HG03108 (cell line): ENCODE measurements at regions not wholly inside any gene's neighbourhood (a gene's known extent, or its start where the extent isn't known, plus 50 kb on each side); places are given as distances from the start of the nearest gene placed in this dataset.

Source experiments
- ATAC-seq: cut with Tn5 transposase; IDR thresholded peaks from one replicate; pipeline ENCODE4 v1.9.1; 2021; ENCODE audit warnings: moderate library complexity; ENCODE audit not compliant: unreplicated experiment

DNA sequence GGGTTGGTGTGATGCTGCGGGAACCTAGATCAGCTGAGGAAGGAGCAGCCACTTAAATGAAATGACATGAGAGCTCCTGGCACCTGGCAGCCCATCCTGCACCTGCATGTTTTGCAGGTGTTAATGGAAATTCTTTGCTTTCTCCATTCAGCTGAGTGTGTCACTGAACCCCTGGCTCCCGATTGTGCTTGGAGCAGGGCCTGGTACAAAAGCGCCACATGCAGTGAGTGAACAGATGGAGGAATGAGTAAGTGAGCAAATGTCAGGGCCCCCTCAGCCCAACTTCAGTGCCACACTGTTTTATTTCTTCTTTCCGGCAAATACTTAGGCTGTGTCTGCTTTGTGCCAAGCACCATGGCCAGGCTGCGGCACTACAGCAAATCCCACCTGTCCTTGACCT, 132.2 kb downstream of the ASB7 start:
- ATAC-seq, result no peak

DNA sequence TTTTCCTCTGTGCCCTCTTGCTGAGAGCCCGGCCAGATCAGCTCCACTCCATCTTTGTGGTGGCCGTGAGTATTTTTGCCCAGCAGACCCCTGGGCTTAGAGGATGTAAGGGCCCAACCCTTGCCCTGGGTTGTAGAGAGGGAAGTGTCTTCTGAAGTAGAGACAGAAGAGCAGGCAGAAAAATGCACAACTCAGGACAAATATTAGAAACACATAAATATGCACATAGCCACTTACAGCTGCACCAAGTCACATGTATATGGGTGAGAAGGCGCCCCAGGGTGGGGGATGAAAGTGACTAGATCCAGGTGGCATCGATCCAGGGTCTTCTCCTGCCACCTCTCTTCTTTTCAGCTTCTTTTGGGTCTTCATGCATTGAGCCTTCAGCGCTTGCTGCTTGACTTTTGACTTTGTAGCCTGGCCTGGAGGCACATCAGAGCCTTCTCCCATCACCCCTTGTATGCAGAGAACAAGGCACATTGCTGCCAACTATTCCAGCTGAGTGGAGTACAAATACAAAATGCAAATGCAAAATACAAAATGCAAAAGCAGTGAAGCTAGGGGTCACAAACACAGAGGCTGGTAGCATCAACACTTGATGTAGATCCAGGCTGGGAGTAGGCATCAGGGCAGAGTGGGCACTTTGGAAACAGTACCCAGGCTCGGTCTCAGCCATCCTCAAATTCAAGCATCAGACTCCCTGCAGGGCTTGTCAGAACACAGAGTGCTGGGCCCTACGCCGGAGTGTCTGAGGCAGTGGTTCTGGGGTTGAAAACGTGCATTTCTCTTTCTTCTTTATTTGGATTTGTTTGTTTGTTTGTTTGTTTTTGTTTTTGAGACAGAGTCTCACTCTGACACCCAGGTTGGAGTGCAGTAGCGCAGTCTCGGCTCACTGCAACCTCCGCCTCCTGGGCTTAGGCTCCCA, 133.0 kb downstream of the ASB7 start:
- no peak for ATAC-seq

DNA sequence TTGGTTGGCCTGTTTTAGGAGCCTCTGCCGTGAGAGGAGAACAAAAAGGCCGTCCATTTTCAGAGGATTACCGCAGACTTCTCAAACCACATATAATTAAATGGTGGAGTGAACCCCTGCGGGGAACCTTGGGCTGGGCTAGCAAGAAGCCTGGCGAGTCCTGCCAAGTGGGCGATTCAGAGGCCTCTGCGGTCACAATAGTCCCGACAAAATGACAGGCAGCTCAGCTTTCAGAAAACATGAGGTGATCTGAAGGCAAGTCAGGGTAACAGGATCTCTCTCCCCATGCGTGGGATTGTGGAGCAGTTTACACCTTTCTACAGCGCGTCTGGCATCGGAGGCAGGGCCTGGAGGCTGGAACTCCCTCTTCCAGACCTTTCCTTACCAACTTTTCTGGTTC, 134.8 kb downstream of the ASB7 start:
- ATAC-seq, result no peak

DNA sequence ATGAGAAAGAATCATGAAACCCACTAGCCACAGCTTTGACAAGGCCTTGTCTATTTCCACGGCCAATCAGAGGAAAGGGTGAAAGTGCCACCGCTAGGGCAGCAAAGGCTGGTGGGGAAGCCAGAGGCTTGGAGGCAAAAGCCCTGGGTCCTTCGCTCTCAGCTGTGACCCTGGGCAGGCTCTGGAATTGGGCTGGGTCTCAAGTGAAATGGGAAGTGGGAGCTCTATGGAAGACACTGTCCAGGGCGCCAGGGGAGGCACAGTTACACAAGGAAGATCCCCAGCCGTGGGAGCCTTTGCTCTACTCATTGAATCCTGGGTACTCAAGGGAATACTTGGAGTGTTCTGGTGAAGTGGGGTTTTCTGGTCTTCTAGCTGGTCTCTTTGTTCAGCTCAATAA, 136.2 kb downstream of the ASB7 start:
- no peak for ATAC-seq

DNA sequence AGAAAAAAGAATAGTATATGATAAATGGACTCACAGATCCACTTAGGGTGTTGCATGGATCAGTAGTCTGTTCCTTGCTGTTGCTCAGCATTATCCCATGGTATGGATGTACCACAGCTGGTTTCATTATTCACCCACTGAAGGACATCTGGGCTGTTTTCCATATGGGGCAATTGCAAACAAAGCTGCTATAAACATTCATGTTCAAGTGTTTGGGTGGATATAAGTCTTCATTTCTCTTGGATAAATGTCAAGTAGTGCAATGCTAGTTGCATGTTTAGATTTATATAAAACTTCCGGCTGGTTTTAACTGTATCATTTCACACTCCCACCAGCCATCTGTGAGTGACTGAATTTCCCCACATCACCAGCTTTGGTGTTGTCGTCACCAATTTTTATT, 137.7 kb downstream of the ASB7 start:
- ATAC-seq, result no peak

DNA sequence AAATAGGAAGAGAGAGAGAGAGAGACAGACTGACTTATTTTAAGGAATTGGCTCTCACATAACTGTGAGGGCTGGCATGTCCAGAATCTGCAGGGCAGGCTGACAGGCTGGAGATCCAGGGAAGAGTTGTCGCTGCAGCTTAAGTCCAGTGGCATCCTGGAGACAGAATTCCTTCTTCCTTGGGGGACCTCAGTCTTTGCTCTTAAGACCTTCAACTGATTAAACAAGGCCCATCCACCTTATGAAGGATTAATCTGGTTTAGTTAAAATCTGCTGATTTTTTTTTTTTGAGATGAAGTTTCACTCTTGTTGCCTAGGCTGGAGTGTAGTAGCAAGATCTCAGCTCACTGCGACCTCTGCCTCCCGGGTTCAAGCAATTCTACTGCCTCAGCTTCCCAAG, 128.0 kb upstream of the ALDH1A3 start:
- ATAC-seq, result no peak

DNA sequence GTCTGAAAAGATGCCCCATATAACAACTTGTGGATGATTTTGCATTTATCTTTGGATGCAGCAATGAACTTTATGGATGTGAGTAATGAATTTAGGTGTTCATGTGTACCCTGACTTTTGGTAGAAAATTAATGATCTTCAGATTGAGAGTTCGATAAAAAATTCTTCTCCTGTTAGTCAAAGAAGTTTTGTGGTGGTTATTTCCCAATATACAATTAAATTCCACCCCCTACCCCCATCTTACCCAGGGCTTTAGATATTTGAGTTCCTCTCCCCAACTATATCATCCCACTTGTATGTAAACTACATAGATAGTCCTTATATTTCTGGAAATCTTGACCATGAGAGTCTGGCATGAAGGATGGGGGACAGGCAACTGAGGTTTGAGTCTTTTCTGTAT, 126.1 kb upstream of the ALDH1A3 start:
- ATAC-seq, result no peak

DNA sequence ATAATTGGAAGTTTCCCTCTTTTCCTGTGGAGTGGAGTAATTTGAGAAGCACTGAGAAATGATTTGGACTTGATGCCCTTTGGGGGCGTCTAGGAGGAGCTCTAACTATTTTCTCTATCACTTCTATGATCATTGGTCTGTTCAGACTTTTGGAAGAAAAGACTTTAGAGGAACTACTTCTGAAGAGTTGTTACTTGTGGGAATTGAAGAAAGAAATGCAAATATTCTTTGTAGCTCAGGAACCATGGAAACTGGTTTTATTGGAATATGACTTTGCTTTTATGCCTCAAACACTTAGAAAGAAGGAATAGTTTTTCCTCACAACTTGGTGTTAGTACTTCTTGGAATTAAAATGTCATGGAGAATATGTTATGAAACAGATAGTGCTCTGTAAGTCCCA, 122.0 kb upstream of the ALDH1A3 start:
- ATAC-seq, result no peak

DNA sequence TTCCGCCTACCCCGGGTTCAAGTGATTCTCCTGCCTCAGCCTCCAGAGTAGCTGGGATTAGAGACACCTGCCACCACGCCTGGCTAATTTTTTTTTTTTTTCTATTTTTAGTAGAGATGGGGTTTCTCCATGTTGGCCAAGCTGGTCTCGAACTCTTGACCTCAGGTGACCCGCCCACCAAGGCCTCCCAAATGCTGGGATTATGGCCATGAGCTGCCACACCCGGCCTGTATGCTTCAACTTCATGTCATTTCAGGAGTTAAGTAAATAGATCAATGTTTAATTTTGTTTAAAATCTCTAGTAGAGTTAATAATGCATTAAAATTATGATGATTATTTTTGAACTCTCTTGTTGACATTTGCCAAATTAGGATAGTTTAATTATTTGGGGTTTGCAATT, 121.1 kb upstream of the ALDH1A3 start:
- ATAC-seq, result no peak

DNA sequence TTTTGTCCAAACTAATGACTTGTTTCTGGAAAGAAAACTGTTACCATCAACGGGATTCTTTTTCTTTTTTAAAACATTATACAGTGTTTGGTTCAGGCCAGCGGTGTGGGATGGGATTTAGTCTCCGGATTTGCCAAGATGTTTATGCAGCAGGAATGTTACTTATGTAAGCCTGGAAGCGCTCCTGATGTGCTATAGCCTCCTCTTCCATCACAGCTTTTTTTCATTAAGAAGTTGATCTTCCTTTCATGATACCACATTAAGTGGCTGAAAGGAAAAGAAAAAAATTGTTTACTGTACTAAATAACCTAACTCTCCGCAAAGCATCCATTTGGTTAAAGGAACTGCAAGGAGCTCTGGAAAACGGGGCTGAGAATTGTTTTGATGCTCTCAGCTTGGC, 120.5 kb upstream of the ALDH1A3 start:
- no peak for ATAC-seq

DNA sequence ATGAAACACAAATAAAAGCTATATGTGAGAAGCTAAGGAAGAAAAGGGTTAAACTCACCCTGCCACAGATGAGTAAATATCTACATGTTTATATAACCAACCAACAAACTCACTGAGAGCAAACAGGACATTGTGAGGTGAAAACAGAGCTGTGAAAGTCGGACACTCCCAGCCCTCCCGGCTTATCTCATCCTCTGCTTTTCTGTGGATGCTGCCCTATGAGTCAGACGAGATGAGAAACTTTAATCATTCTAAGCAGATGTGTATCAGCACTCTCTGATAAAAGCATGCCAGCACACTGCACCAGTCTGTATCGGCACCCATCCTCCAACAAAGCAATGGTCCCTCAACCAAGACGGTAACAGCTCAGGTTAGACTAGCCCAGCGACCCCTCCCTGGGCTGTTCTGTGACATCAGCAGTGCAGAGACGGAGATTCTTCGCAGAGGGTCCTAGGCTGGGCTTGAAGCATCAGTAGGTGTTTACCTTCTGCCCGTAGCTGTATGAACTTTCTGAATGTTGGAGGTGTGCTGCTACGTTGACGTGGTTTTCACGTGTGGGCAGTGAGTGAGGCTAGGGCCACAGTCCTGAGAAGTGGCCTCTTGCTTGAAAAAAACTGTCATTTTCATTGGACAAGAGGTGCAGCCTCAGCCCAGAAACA, 119.8 kb upstream of the ALDH1A3 start:
- no peak for ATAC-seq

DNA sequence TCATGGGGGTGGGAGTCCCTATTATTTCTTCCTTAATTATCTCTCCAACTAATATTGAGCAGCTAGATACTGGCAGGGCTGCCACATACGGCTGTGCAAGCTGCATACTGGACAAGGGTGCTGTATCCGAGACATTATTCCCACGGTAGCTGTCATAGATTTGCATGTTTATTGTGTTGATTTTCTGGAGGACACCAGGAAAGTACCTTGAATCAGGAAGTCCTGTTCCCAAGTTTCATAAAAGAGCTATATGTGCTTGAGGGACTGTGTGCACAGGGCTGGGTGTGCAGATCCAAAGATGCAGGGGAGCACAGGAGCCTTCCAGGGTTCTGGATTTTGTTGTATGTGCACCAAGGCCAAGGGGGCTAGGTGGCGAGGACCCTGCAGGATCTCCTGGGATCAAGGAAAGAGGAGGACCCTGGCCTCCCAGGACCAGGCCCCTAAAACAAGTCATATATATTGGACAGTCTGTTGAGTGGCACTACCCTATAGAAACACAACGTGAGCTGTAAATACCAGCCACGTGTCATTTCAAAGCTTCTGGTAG, 119.2 kb upstream of the ALDH1A3 start:
- no peak for ATAC-seq

DNA sequence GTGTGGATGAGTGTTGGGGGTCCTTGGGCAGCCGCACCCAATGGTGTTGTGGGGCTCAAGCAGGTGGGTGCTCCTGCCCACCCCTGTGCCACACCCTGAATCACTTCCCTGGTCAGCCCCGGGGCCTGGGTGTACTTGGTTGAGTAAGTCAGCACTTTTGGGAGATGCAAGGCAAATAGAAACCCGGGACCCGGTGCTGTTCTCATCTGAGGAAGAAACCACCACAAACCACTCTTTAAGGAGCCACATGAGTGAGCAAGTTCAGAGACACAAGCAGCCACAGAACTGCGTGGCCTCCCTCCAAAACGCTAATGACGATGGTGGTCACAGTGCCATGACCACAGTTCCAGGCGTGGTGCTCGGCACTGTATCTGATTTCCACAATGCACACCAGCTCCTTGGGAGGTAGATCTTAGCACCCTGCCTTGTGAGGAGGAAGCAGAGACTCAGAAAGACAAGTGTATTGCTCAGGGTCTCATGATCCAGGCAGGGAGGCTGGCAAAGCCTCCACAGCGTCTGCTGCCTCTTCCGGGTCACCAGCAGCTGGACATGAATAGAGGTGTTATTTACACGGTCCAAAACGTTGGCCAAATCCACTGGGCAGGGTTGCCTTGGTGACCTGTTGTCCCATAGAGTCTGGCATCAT, 118.2 kb upstream of the ALDH1A3 start:
- no peak for ATAC-seq

DNA sequence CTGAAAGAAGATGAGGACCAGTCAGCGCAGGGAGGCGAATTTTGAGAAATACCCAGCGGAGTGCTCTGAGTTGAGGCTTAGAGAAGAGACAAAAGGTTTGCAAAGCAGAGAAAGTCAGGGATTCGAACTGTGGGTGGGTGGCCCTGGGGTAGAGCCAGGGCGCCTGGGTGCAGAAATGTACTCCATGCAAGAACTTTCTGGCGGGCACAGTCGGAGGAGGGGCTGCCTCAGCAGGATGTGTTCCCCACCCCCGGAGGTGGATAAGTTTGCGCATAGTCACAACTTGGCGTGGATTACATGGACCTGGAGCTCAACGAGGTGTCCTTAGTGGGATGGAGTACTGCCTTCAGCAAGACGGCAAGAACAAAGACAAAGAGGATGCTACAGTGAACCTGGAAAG, 117.3 kb upstream of the ALDH1A3 start:
- ATAC-seq, result no peak

DNA sequence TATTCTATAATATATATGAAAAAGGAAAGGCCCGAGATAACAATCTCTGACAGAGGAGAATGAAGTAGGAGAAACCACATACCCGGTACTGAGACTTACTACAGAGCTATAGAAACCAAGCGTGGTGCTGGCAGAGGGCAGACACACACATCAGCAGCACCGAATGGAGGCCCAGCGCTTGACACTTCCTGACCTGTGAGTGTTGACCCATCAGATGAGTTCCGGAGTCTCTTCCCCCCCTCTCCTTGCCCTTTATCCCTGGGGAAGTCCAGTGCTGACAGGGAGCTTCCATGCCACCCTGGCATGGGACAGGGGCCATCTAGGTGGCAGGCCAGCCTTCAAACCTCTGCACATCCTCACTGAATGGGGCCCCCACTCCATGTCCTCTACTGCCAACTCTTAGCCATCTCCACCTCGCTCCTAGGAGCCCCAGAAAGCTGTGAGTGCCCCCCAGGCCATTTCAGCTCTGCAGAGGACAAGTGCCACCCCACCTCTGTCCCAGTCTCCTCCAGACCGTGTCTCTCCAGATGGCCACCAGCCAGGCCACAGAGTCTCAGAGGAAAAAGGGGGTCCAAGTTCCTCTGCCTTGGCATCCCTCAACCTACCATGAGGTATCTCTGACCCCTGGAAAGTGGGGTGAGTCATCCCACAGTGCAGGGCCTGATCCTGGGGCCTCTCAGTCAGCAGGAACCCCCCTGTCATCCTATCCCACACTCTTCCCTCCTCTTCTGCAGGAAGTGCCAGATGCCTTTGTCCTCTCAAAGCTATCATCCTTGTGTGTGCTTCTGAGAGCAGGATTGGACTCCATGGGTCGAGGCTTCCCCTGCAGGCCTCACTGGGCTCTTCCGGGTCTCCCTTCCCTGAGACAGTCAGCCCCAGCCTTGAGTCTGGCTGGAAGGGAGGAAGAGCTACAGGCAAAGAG, 116.5 kb upstream of the ALDH1A3 start:
- ATAC-seq, result no peak

DNA sequence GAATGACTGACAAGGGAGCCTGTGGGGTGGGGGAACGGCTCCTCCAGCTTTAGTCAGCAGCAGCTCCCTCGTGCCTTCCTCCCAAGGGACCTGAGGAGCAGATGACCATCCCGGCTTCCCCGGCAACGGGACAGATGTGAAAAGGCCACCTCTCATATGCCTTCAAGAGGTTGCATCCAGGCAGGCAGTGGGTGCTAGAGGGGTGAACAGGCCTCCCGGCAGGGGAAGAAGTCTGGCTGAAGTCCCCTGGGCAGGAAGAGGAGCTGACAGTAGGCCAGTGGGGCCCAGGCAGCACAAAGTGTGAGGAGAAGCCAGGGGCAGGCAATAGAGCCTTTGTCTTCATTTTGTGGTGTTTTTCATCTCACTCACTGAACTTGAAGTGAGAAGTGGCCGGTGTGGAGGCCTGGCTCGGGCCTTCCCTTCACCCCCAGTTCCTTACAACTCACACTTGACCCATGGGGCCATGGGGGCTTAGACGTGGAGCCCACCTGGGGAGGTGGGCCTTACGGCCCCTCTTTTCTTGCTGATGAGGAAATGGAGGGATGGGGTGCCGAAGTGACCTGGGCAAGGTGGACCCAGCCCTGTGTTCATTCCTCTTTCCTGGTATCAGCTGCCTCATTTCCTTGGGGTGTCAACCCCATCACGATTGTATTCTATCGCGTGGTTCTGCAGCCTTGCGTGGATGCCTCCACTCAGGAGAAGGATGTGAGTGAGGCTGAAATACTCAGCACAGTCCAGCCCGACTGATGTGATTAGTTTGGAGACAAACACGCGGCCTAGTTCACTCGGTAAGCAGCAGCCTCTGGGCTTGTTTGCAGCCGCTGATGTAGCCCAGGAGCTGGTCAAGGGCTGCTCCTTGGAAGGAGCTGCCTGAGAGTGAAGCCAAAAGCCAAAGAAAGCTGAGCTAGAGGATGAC, 115.5 kb upstream of the ALDH1A3 start:
- no peak for ATAC-seq

DNA sequence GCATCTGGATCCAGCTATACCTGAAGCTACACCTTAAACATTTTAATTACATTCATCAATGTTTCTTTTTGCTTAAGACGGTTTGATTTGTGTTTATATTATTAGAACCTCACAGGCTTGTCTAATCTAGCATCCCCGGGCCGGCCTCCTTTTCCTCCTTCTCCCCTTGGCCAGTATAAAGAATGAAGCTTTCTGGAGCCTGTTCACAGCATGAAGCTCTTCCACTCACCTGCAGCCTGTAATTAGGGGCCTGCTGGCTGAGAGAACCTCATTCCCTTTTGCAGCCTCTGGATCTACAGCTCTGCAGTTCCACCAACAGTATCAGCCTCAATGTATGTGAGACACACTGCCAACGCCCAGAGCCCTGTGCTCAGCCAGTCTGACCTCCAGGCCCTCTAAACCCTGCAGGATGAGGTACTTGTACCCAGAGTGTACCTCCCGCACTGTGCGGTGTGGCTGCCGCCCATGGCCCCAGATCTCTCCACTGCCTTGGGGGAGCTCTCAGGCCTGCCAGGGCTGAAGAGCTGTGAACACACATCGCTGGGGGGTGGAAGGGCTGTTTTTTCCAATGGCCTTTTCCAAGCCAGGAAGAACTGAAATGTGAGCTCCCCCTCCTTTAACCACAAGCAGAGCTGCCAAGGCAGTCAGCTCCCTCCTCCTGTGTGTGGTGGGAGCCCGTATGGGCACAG, 114.7 kb upstream of the ALDH1A3 start:
- ATAC-seq, result no peak

DNA sequence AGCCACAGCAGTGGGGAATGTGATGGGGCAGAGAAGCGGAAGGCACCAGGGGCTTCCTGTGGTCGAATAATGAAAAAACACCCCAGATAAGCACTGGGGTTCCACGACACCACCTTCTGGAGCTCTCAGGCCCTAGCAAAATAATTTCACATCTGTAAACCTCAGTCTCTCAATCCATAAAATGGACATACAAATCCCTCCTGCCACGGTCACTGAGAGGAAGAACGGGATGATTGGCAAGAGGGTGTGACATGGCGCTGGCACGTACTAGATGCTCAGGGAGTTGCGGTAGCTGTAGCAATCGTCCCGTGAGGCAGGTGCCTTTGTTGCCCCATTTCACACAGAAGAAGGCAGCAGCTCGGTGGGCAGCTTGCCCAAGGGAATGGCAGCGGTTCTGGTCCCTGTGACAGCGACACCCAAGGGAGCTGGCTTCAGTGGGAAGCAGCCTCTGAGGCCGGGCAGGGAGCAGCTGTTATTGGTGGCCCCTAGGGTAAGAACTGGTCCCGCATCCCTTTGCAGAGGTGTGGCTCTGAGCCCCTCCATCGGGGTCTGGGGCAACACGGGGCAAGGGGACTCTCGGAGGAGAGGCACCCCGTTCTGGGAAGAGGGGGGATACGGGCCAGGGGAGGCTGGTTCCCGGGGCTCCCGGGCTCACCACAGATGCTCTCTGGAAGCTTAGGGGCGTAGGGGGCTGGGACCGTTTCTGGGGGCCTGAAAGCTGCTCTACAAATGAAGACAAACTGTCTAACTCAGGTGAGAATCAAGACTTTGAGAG, 114.0 kb upstream of the ALDH1A3 start:
- no peak for ATAC-seq
